ENCODE measurements at regions not wholly inside any gene's neighbourhood (a gene's known extent, or its start where the extent isn't known, plus 50 kb on each side); places are given as distances from the start of the nearest gene placed in this dataset.

DNA sequence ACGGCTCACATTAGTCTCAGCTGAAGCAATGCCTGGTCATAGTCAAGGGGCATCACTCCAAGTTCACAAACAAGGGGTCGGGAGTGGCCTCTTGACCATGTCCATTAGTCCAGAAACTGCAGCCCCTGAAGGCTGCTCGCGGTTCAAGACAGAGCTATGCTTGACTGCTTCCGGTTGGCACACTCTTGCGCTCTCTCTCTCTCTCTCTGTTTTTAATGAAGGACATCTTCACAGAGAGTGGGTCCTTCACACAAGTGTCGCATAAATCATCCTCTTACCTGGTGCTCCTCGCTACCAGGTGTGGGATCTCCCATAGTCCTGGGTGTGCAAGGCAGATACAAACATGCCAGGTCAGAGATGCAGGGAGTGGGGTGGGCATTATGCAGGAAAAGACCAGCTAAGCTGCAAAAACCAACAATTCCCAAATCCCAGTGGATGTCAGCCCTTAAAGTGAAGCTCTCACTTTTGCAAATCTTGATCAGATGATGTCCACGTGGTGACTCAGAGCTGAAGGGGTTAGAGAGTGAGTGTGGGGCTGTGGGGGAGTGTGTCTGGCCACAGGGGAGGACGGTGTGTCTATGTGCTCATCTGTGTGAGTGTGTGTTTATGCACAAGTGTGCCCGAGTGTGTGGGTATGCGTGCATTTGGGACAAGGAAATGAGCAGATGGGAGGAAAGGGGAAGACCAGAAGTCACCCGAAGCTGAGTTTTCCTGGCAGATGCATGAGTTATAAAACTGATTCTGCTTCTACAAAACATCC lies 83.7 kb upstream of the PPP2R2D start:
- H3T11ph ChIP-seq (ENCODE audit: low read length): no peak overlapping the region
- no peaks in the 10 kb centered on the region for H3K79me2 ChIP-seq (ENCODE audit: insufficient read depth, low read length)
- H3K14ac ChIP-seq (ENCODE audit: insufficient read depth, low read length): no peak overlapping the region; the same call in 1 of the 2 replicates
- no peak overlapping the region for H4K91ac ChIP-seq (ENCODE audit: insufficient read length, low read depth, low read length)
- H4K5ac ChIP-seq (ENCODE audit: insufficient read length, low read depth, low read length): no peak overlapping the region
- no peak overlapping the region for H4K8ac ChIP-seq (replicated peaks; ENCODE audit: insufficient read length, low read depth, low read length)
- H3K27me3 ChIP-seq (ENCODE audit: insufficient read depth, low read length): no peaks in the 10 kb centered on the region
- H2BK5ac ChIP-seq (ENCODE audit: insufficient read length, low read length): no peak overlapping the region
- Mint-ChIP-seq H3K4me3 (no peak overlapping the region), H3K36me3 (ENCODE audit: insufficient read depth in 1 of 3, low read depth in 3 of 3) (no peaks in the 10 kb centered on the region), H3K27ac (peak overlapping the region in 1 of 3 experiments; percentile 4; a peak in 2 of 7 replicates), H3K27me3 (ENCODE audit: low read depth) (no peaks in the 10 kb centered on the region; the same call in 1 of the 2 replicates), H3K4me1 (peaks cover 9 to 21% of the 10 kb centered on the region in 2 experiments), H3K9me3 (no peaks in the 10 kb centered on the region)
- H3K56ac ChIP-seq (ENCODE audit: insufficient read length, low read depth, low read length): no peak overlapping the region
- no peaks in the 10 kb centered on the region for H3K4me1 ChIP-seq (ENCODE audit: insufficient read depth, low read length)
- H2BK15ac ChIP-seq (ENCODE audit: low read depth, low read length): no peak overlapping the region
- no peak overlapping the region for H3K18ac ChIP-seq (ENCODE audit: insufficient read length, low read depth, low read length)
- H2AFZ ChIP-seq (ENCODE audit: low read length): no peak overlapping the region
- H3K4me2 ChIP-seq (ENCODE audit: insufficient read depth, insufficient read length, low read length): no peak overlapping the region
- no CpG with 5 or more reads among the region's 13 CpGs for WGBS (ENCODE audit: extremely low coverage, insufficient read length, low lambda C conversion rate)
- DNase-seq: no peak
- no peak overlapping the region for H2AK5ac ChIP-seq (ENCODE audit: insufficient read length, low read length)
- no peak overlapping the region for H2BK12ac ChIP-seq (ENCODE audit: insufficient read length, low read depth, low read length)
- TF ChIP-seq, protein P1, sequence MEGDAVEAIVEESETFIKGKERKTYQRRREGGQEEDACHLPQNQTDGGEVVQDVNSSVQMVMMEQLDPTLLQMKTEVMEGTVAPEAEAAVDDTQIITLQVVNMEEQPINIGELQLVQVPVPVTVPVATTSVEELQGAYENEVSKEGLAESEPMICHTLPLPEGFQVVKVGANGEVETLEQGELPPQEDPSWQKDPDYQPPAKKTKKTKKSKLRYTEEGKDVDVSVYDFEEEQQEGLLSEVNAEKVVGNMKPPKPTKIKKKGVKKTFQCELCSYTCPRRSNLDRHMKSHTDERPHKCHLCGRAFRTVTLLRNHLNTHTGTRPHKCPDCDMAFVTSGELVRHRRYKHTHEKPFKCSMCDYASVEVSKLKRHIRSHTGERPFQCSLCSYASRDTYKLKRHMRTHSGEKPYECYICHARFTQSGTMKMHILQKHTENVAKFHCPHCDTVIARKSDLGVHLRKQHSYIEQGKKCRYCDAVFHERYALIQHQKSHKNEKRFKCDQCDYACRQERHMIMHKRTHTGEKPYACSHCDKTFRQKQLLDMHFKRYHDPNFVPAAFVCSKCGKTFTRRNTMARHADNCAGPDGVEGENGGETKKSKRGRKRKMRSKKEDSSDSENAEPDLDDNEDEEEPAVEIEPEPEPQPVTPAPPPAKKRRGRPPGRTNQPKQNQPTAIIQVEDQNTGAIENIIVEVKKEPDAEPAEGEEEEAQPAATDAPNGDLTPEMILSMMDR (conservative IDR thresholded peaks at IDR 0.05): no peak
- no peak overlapping the region for H2BK20ac ChIP-seq (ENCODE audit: low read depth, low read length, poor library complexity, severe bottlenecking)
- no peak overlapping the region for H3K4ac ChIP-seq (ENCODE audit: low read depth, low read length)
- H4K20me1 ChIP-seq (ENCODE audit: control insufficient read depth, insufficient read depth, insufficient read length): no peaks in the 10 kb centered on the region
- H2BK120ac ChIP-seq (ENCODE audit: low read depth, low read length, poor library complexity, severe bottlenecking): no peak overlapping the region
- H3K27ac ChIP-seq (ENCODE audit: insufficient read length, low read depth, low read length): no peak overlapping the region
- no peak overlapping the region for H3K23ac ChIP-seq (ENCODE audit: insufficient read length, low read depth, low read length)
- H3K23me2 ChIP-seq (ENCODE audit: insufficient read length, low read depth, low read length, poor library complexity, severe bottlenecking): no peaks in the 10 kb centered on the region
- no peak overlapping the region for H3K9ac ChIP-seq (ENCODE audit: extremely low read depth, insufficient read length, low read length)
- no peaks in the 10 kb centered on the region for H3K79me1 ChIP-seq (ENCODE audit: insufficient read depth, low read depth, low read length, poor library complexity, severe bottlenecking)
- H3K9me3 ChIP-seq (ENCODE audit: control insufficient read depth, low read depth, low read length): no peaks in the 10 kb centered on the region
